Activated CD8-positive, alpha-beta memory T cell treated with anti-CD3 and anti-CD28 coated beads for 1 hour (primary cell): ENCODE measurements at regions not wholly inside any gene's neighbourhood (a gene's known extent, or its start where the extent isn't known, plus 50 kb on each side); places are given as distances from the start of the nearest gene placed in this dataset.
"Not testable (repeated sequence)": the region's sequence is repeated elsewhere in the genome, so short reads cannot be mapped to it uniquely, and the experiment has no call there.

ENCODE experiments used
- DNase-seq, 2 donors: peaks; one replicate each; pipeline ENCODE4 v3.0.0-alpha.2; 2020; ENCODE audit warnings: low read depth in 1 of 2; ENCODE audit errors: extremely low read depth in 1 of 2

DNA sequence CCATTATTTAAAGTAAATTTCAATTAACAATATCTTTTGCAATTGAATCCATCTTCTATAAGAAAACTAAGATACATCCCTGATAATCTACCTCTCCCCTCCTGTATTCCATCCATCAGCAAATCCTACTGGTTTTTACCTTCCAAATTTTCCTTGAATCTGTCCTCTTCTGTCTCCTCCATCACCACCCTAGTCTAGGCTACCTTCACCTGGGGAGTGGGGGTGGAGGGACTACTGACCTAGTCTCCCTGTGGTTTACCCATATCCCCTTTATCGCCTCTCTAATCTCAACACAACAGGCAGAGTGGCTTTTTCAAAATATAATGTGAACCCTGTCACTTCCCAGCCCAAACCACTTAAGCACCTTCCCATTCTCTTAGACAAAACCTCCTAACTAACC, 327.8 kb downstream of the FAM72C start:
- not testable (repeated sequence) for DNase-seq

DNA sequence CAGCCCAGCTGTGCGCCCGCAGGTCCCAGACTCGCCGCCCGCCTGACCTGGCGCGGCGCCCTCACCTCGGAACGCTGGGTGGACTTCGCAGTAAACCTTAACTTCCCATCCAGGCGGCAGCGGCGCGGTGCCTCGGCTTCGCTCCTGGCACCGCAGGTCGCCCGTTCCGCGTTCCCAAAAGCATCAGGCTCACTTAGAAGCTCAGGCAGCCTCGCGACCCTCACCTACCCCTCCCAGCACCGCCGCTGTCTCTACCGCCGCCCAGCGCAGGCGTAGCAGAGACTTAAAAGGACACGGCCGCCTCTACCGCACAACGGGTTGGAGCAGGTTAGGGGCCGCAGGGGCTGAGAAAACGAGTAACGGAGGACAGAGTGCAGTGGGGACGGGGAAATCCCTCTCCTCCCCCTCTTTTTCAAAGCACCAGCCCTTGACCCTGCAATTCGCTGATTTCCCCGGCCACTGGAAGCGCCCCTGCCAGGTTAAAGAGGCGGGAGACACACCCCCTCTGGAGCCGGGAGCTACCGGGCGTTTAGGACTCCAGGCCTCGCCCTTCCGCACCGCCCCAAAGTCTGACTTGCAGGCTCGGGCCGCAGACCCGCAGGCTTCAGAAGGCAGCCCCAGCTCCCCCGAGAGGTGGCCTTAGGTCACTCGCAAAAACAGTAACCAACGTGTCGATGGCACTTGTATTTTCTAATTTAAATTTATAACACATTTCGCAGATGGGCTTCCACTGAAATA, 328.5 kb downstream of the FAM72C start:
- DNase-seq: no peak

DNA sequence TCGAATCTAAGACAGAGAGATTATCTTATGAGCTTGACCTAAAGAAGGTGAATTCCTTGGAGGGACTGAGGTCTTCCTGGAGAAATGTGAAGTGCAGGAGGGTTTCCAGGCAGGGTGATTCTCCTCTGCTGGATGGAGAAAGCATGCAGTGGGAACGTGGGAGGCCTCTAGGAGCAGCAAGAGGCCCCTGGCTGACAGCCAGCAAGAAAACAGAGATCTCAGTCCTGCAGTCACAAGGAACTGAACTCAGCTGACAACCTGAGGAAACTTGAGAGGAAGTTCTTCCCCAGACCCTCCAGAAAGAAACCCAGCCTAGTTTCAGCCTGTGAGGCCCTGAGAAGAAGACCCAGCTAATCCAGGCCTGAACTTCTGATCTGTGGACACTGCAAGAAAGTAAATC, 345.9 kb downstream of the FAM72C start:
- no peak for DNase-seq

DNA sequence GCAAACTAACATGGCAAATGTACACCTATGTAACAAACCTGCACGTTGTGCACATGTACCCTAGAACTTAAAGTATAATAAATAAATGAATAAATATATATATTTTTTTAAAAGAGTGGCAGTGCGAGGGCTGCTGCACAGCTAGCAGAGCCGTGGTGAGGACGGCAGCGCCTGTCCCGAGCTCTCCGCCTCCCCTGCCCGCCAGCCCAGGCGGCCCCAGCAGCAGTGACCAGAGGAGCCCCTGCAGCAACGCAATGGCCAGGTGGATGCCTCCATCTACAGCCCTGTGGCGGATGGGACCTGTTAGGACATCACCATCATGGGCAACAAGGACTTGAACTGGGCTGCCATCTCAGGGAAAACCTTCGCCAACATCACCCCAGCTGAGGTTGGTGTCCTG, 351.9 kb downstream of the FAM72C start:
- DNase-seq: no peak

DNA sequence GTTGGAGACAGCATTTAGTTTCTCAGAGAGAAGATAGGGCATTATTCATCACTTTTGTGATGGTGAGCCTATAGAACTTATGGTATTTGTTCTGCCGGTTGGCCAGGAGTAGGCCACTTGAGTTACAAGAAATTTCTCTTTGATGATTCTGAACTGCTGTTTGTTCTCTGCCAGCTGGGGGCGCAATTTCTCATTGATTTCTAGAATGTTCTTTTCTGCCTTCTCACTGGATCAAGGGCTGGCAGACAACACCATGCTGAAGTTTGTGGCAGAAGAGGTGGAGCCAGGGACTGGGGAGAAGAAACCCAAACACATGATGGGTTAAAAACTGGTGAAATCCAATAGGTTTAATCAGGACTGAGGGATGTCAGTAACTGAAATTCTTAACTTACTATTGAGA, 360.6 kb downstream of the FAM72C start:
- no peak for DNase-seq

DNA sequence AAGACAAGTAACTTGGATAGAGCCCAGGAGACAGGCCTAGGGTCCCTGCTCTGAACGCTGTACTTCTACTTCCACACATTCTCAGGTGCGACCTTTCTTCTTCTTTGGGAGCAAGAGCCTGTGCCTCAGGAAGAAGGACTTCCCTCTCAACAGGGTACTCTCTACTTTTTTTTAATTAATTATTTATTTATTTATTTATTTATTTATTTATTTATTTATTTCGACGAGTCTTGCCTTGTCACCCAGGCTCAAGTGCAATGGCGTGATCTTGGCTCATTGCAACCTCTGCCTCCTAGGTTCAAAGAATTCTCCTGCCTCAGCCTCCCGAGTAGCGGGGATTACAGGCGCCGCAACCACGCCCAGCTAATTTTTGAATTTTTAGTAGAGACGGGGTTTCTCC, 361.6 kb downstream of the FAM72C start:
- DNase-seq: no peak

DNA sequence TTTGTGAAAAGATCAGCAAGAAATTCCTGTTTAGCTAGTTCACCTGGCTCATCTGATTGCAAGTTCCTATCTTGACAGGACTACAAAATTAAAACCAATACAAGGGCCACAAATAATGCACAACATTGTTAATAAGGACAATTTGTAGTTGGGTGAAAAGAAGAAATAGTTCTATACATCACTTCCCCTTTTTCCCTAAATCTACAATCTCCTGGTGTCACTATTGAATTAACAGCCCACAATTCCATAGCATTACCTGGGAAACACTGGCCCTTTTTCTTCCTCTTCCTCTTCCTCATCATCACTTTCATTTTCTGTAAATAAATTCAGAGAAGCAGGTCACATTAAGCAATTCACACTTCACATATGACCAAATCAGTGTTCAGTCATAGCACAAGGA, 366.9 kb downstream of the FAM72C start:
- no peak for DNase-seq

DNA sequence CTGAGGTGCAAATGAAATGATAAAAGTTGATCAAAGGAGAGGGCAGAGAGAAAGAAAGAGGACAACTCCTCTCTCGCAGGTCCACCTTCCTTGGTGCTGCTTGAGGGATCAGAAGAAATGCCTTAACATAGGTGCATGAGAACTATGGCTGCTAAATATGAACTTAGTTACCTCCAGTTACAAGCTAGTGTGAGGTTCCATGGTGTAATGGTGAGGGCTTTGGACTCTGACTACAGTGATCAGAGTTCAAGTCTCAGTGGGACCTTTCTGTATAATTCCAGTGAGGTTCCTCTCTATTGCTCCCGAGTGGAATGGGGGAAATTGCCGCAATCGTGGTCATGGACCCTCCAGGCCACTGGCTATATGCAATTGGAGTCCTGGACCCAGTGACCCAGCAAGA, 387.3 kb downstream of the FAM72C start:
- DNase-seq: no peak

DNA sequence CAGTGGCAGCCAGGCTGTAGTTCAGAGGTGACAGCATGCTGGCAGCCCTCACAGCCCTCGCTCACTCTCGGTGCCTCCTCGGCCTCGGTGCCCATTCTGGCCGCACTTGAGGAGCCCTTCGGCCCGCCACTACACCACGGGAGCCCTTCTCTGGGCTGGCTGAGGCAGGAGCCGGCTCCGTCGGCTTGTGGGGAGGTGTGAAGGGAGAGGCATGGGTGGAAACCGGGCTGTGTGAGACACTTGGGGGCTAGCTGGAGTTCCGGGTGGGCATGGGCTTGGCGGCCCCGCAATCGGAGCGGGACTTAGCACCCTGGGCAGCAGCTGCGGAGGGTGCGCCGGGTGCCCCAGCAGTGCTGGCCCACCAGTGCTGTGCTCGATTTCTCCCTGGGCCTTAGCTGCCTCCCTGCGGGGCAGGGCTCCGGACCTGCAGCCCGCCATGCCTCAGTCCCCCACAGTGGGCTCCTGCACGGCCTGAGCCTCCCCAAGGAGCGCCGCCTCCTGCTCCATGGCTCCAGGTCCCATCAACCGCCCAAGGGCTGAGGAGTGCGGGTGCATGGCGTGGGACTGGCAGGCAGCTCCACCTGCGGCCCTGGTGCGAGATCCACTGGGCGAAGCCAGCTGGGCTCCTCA, 396.8 kb downstream of the FAM72C start:
- no peak for DNase-seq

DNA sequence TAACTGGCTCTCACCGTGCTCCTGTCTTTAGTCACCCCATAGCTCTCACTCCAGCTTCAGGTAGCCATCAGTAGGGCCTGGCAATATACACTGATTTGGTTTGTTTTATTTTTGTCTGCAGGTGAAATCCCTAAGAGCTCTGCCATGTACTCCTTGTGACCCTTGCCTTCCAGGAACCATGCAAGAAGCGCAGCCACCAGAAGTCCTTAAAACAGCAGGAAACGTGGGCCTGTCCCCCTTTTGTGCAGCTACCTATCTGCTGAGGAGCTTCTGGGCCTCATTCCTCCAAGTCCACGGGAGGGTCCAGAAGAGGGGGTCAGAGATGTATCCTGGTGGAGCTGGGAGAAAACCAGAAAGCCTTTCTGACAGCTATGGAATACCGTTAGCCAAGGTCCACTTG, 399.1 kb downstream of the FAM72C start:
- not testable (repeated sequence) for DNase-seq

DNA sequence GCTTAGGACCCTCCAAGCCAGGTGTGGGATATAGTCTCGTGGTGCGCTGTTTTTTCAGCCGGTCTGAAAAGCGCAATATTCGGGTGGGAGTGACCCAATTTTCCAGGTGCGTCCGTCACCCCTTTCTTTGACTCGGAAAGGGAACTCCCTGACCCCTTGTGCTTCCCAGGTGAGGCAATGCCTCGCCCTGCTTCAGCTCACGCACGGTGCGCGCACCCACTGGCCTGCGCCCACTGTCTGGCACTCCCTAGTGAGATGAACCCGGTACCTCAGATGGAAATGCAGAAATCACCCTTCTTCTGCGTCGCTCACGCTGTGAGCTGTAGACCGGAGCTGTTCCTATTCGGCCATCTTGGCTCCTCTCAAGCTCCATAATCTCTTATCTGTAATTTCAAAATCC, 408.0 kb downstream of the FAM72C start:
- not testable (repeated sequence) for DNase-seq

DNA sequence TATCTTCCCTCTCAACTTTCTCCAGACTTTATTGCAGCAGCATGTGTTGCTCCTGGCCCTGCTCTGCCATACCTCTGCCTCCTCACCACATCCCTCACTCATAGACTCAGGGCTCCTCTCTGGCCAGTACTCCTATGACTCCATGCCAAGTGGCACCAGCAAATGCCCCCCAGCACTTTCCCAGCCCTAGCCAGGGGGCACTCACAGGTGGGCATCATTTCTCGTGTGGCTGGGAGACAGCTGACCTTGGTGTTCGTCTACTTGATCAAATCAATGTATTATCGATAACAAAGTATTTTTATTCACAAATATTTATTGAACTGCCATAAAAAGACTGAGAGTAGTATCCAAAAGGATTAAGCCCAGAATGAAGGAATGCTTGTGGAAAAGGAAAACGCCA, 418.2 kb downstream of the FAM72C start:
- DNase-seq: no peak

DNA sequence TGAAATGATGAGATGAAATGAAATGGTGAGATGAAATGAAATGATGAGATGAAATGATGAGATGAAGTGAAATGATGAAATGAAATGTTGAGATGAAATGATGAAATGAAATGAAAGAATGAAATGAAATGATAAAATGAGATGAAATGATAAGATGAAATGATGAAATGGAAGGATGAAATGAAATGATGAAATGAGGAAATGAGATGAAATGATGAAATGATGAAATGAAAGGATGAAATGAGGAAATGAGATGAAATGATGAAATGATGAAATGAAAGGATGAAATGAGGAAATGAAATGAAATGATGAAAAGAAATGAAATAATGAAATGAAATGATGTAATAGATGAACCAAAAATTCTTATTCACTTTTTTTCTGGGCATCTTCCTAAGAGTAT, 467.1 kb downstream of the FAM72C start:
- not testable (repeated sequence) for DNase-seq

DNA sequence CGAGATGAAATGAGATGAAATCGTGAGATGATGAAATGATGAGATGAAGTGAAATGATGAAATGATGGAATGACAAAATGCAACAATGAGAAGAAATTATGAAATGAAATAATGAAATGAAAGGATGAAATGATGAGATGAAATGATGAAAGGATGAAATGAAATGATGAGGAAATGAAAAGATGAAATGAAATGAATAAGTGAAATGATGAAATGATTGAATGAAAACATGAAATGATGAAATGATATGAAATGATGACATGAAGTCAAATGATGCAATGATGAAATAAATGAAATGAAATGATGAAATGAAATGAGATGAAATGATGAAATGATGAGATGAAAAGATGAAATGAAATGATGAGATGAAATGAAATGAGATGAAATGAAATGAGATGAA, 467.7 kb downstream of the FAM72C start:
- DNase-seq: not testable (repeated sequence)

DNA sequence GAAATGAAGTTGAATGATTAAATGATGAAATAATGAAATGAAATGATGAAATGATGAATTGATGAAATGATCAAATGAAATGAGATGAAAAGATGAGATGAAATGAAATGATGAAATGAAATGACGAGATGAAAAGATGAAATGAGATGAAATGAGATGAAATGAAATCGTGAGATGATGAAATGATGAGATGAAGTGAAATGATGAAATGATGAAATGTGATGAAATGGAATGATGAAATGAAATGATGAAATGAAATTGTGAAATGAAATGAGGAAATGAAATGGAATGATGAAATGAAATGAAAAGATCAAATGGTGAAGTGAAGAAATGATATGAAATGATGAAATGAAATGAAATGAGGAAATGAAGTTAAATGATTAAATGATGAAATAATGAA, 468.7 kb downstream of the FAM72C start:
- DNase-seq: not testable (repeated sequence)

DNA sequence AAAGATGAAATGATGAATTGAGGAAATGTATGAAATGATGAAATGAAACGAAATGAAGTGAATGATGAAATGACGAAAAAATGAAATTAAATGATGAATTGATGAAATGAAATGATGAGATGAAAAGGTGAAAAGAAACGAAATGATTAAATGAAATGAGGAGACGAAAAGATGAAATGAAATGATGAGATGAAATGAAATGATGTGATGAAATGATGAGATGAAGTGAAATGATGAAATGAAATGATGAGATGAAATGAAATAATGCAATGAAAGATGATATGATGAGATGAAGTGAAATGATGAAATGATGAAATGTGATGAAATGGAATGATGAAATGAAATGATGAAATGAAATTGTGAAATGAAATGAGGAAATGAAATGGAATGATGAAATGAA, 469.7 kb downstream of the FAM72C start:
- DNase-seq: not testable (repeated sequence)

DNA sequence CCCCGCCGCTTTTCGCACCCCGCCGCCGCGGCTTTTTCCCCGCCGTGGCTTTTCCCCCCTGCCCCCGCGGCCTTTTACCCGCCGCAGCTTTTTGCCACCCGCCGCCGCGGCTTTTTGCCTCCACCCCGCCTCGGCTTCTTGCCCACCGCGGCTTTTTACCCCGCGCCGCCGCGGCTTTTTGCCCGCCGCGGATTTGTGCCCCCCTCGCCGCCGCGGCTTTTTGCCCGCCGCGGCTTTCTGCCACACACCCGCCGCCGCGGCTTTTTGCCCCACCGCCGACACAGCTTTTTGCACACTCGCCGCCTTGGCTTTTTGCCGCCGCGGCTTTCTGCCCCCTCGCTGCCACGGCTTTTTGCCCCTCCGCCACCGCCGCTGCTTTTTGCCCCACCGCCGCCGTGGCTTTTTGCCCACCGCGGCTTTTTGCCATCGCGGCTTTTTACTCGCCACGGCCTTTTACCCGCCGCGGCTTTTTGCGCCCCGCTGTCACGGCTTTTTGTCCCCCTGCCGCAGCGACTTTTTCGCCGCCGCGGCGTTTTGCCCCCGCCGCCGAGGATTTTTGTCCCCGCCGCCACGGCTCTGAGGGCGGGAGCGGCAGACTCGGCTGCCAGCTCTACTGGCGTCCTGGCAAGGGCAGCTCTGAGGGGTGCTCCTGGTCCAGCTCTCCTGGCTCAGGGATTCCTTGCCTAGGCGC, 473.6 kb downstream of the FAM72C start:
- DNase-seq: not testable (repeated sequence)

DNA sequence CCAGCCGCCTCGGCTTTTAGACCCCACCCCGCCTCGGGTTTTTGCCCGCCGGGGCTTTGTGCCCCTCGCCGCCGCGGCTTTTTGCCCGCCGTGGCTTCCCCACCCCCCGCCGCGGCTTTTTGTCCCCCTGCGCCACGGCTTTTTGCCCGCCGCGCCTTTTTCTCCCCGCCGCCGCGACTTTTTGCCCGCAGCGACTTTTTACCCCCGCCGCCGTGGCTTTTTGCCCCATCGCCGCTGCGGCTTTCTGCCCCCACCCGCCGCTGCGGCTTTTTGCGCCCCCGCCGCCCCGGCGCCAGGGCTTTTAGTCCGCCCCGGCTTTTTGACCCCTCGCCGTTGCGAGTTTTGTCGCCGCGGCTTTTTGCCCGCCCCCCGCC, 474.4 kb downstream of the FAM72C start:
- no peak for DNase-seq

DNA sequence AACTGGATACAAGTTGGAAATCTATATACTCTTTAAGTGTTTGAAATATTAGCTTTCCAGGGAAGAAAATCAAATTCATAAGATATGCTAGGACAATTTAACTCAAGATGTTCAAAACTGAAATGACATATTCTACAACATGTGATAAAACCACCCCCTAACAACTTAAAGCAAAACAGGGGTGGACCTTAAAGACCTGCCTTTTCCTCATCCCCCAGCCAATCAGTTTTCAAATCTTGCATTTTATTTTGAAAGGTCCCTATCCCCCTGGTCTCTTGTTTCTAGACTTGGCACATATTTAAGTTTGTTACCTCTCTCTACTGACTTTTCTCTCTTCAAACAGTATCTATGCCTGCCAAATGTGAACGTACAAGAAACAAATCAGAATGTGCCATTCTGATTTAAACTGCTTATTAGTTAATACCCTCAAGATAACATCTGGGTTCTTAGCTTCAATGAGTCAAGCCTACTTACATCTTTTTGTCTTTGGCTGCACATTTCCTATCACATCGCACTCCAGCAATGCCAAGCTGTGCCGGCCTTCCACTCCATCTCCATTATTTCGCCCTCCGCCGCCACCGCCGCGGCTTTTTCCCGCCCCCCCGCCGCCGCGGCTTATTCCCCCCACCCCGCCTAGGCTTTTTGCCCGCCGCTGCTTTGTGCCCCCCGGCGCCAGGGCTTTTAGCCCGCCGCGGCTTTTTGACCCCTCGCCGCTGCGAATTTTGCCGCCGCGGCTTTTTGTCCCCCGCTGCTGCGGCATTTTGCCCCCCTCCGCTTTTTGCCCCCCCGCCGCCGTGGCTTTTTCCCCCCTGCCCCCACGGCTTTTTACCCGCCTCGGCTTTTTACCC, 475.0 kb downstream of the FAM72C start:
- DNase-seq: not testable (repeated sequence)
